SU-DHL-6 (cell line): ENCODE measurements at regions not wholly inside any gene's neighbourhood (a gene's known extent, or its start where the extent isn't known, plus 50 kb on each side); places are given as distances from the start of the nearest gene placed in this dataset.

ENCODE experiments used
- H2AFZ ChIP-seq: fragments of 200-600 bp; sonication (generic); 2 replicates; pipeline ENCODE4 v1.6.1; 2014; ENCODE audit warnings: low read depth, mild to moderate bottlenecking, moderate library complexity, mixed read lengths, antibody characterized with exemption, low read length; ENCODE audit not compliant: severe bottlenecking
- H3F3A ChIP-seq: fragments of 200-600 bp; shearing (Covaris generic); 2 replicates; pipeline ENCODE4 v1.6.0; 2016; ENCODE audit warnings: antibody characterized with exemption, mild to moderate bottlenecking; ENCODE audit not compliant: insufficient read depth
- H3K27ac ChIP-seq: fragments of 200-600 bp; sonication (generic); 2 replicates; pipeline ENCODE4 v1.5.1; 2016; ENCODE audit warnings: low read depth, mild to moderate bottlenecking, low read length, moderate library complexity, mixed read lengths
- H3K27me3 ChIP-seq: fragments of 200-600 bp; sonication (generic), shearing (Covaris generic); 2 replicates; pipeline ENCODE4 v1.6.0; 2014; ENCODE audit warnings: mild to moderate bottlenecking, low read length
- H3K36me3 ChIP-seq: fragments of 200-600 bp; sonication (generic); 2 replicates; pipeline ENCODE4 v1.6.1; 2014; ENCODE audit warnings: mild to moderate bottlenecking, low read length, mixed read lengths
- H3K4me2 ChIP-seq: fragments of 300-600, 200-600 bp; shearing (Covaris generic), sonication (generic); 2 replicates; pipeline ENCODE4 v1.6.0; 2014; ENCODE audit warnings: low read length, low read depth, mild to moderate bottlenecking; ENCODE audit not compliant: poor library complexity, severe bottlenecking
- H3K4me3 ChIP-seq: fragments of 200-600 bp; sonication (generic); 2 replicates; pipeline ENCODE4 v1.5.1; 2014; ENCODE audit warnings: antibody characterized with exemption, low read length, mild to moderate bottlenecking, mixed read lengths; ENCODE audit not compliant: insufficient read depth, poor library complexity, severe bottlenecking
- H3K79me2 ChIP-seq: fragments of 200-600 bp; sonication (generic); 2 replicates; pipeline ENCODE4 v1.6.1; 2014; ENCODE audit warnings: mild to moderate bottlenecking, low read length, moderate library complexity; ENCODE audit not compliant: insufficient read depth
- H3K9ac ChIP-seq: fragments of 200-600 bp; sonication (generic); 2 replicates; pipeline ENCODE4 v1.7.0; 2014; ENCODE audit warnings: mild to moderate bottlenecking, low read length
- H3K9me2 ChIP-seq: fragments of 200-600 bp; sonication (generic); replicated peaks from 2 replicates; pipeline ENCODE4 v1.6.1; 2014; ENCODE audit warnings: low read length; ENCODE audit not compliant: insufficient read depth
- H3K9me3 ChIP-seq: fragments of 200-600 bp; sonication (generic); 2 replicates; pipeline ENCODE4 v1.6.1; 2014; ENCODE audit warnings: low read length, mixed read lengths; ENCODE audit not compliant: insufficient read depth
- H4K20me1 ChIP-seq: fragments of 200-600 bp; sonication (generic); 2 replicates; pipeline ENCODE4 v1.6.1; 2014; ENCODE audit warnings: low read depth, mild to moderate bottlenecking, antibody characterized with exemption, low read length, moderate library complexity, mixed read lengths
- CTCF ChIP-seq: fragments of 200-600 bp; sonication (generic); IDR thresholded peaks from one replicate; pipeline ENCODE4 v1.5.1; 2017; ENCODE audit warnings: antibody characterized with exemption, mild to moderate bottlenecking, low read length, moderate library complexity; ENCODE audit not compliant: insufficient read depth, poor library complexity, severe bottlenecking
- EZH2phosphoT487 ChIP-seq: fragments of 200-600 bp; sonication (generic), shearing (Covaris generic); conservative IDR thresholded peaks from 2 replicates; pipeline ENCODE4 v1.6.1; 2018; ENCODE audit warnings: mild to moderate bottlenecking, antibody characterized with exemption, low read length, moderate library complexity, mixed read lengths

GRCh38 chr14:86057018-86057667 is 527.2 kb downstream of the FLRT2 start:
- Histone ChIP-seq H3K4me2 (no peak overlapping the region), H3K36me3 (no peaks in the 10 kb centered on the region), H4K20me1 (no peaks in the 10 kb centered on the region), H3K9me2 (no peaks in the 10 kb centered on the region), H3F3A (no peaks in the 10 kb centered on the region), H3K27me3 (no peaks in the 10 kb centered on the region), H3K9ac (no peak overlapping the region), H3K9me3 (no peaks in the 10 kb centered on the region), H3K27ac (no peak overlapping the region), H2AFZ (no peak overlapping the region), H3K4me3 (no peak overlapping the region), H3K79me2 (no peaks in the 10 kb centered on the region)
- TF ChIP-seq CTCF, result peak; percentile 59
- TF ChIP-seq EZH2phosphoT487, result no peak

DNA sequence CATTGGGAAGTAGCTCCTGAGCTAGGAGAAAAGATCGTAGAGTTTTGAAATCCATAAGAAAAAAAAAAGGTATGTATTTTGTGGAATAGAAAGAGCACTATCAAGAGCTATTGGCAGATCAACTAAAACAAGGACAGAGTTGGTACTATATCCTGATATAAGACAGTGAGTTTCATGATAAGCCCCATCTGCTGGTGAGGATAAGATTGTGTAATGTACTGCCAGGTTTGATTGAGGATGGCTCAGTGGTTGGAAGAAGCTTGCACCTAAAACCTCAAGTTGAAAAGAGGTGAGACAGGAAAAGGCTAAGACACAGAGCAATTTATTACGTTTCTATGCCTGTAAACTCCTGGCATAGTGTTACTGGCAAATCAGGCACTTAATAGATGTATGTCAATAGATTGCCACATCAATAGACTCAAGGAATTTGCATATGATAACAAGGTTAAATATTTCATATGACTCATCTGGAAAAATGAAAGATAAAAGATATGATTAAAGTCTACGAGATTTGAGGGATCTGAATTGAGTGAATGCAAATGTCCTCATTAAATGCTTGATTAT is 525.6 kb downstream of the FLRT2 start:
- Histone ChIP-seq H2AFZ (no peak overlapping the region), H3K4me2 (no peak overlapping the region), H3K9ac (no peak overlapping the region), H3K9me3 (no peaks in the 10 kb centered on the region), H4K20me1 (no peaks in the 10 kb centered on the region), H3K27ac (no peak overlapping the region), H3K36me3 (no peaks in the 10 kb centered on the region), H3K4me3 (no peak overlapping the region), H3K79me2 (no peaks in the 10 kb centered on the region), H3K9me2 (no peaks in the 10 kb centered on the region), H3K27me3 (no peaks in the 10 kb centered on the region), H3F3A (no peaks in the 10 kb centered on the region)
- TF ChIP-seq EZH2phosphoT487, result no peak
- no peak for TF ChIP-seq CTCF

DNA sequence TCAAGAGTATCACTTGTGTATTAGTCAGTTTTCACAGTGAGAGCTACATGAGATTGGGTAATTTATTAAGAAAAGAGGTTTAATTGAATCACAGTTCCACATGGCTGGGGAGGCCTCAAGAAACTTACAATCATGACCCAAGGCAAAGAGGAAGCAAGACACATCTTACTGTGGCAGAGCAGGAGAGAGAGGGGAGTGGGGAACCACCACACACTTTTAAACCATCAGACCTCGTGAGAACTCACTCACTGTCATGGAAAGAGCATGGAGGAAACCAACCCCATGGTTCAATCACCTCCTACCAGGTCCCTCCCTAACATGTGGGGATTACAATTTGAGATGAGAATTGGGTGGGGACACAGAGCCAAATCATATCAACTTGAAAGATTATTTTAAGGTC is 522.9 kb downstream of the FLRT2 start:
- Histone ChIP-seq H3K79me2 (no peaks in the 10 kb centered on the region), H3K36me3 (no peaks in the 10 kb centered on the region), H3K9me2 (no peaks in the 10 kb centered on the region), H3K9me3 (no peaks in the 10 kb centered on the region), H3K9ac (no peak overlapping the region), H2AFZ (no peak overlapping the region), H3K27ac (no peak overlapping the region), H4K20me1 (no peaks in the 10 kb centered on the region), H3K4me3 (no peak overlapping the region), H3F3A (no peaks in the 10 kb centered on the region), H3K27me3 (no peaks in the 10 kb centered on the region), H3K4me2 (no peak overlapping the region)
- TF ChIP-seq EZH2phosphoT487, result no peak
- no peak for TF ChIP-seq CTCF
